ENCODE measurements at regions not wholly inside any gene's neighbourhood (a gene's known extent, or its start where the extent isn't known, plus 50 kb on each side); places are given as distances from the start of the nearest gene placed in this dataset.

DNA sequence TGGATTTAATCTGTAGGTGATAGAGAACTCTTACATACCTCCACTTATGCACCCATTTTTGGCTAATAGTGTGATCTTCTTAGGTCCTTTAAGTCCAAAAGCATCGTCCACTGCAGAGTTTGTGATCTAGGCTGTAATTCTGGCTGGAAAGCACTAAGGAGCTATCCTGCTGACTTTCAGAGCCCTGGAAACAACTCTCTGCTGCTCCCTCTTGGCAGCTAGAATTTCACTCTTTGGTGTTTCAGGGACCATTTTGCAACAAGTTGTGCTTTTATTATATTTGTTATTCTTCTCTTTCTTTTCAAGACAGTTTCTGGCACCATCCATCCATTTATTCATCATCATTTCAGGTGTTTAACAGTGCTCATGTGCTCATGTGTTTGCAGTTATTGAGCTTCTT lies 130.0 kb downstream of the RBM46 start:
- dilution Hi-C loops (cut with MboI; ENCODE audit: extremely low pct_ligation_motif_present, low sequenced_read_pairs) (no loop called here), intact Hi-C loops (cut with micrococcal nuclease) (no loop called here)
- Histone ChIP-seq H2AFZ (ENCODE audit: low read depth, low read length) (no peak overlapping the region), H3K27ac (ENCODE audit: insufficient read depth, low read depth, low read length) (no peak overlapping the region), H3K4me2 (ENCODE audit: insufficient read depth, low read length) (no peak overlapping the region), H3K9ac (replicated peaks; ENCODE audit: extremely low read depth, insufficient read depth, low read length) (no peak overlapping the region), H3K79me2 (ENCODE audit: control insufficient read depth, insufficient read depth, low read length) (no peaks in the 10 kb centered on the region), H3K9me3 (replicated peaks; ENCODE audit: control insufficient read depth, insufficient read depth, low read length) (no peaks in the 10 kb centered on the region), H4K20me1 (replicated peaks; ENCODE audit: control insufficient read depth, extremely low read depth, insufficient read depth, low read length) (no peaks in the 10 kb centered on the region), H3K36me3 (ENCODE audit: control insufficient read depth in 2 of 2, extremely low read depth in 1 of 2, insufficient read depth in 2 of 2, low read length in 2 of 2) (no peaks in the 10 kb centered on the region), H3K27me3 (ENCODE audit: control insufficient read depth in 2 of 2, insufficient read depth in 2 of 2, low read length in 2 of 2) (no peaks in the 10 kb centered on the region), H3K4me3 (replicated peaks in 1 of 3; ENCODE audit: insufficient read depth in 1 of 3, low read depth in 1 of 3, low read length in 3 of 3) (no peak overlapping the region), H3K9me1 (replicated peaks; ENCODE audit: control insufficient read depth, extremely low read depth, insufficient read depth, low read length) (no peaks in the 10 kb centered on the region), H3K4me1 (ENCODE audit: control insufficient read depth, extremely low read depth, insufficient read depth, low read length) (no peaks in the 10 kb centered on the region)
- DNase-seq (ENCODE audit: low read depth, low spot score) (no peak), FAIRE-seq (no peak)
- TF ChIP-seq, protein P1, sequence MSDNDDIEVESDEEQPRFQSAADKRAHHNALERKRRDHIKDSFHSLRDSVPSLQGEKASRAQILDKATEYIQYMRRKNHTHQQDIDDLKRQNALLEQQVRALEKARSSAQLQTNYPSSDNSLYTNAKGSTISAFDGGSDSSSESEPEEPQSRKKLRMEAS (IDR thresholded peaks at IDR 0.05; ENCODE audit: insufficient read depth, insufficient read length): no peak
- TF ChIP-seq MYC (IDR thresholded peaks at IDR 0.05; ENCODE audit: low read depth, low read length): no peak
- ChIA-PET POLR2A (no interaction called here), CTCF (interaction anchor here (1.4 kb wide), 1 partner anchor 104 kb away, joined by 5 read pairs; no protein-coding TSS in a partner anchor)
- no TSS peak for BruUV-seq (replicated peaks)

DNA sequence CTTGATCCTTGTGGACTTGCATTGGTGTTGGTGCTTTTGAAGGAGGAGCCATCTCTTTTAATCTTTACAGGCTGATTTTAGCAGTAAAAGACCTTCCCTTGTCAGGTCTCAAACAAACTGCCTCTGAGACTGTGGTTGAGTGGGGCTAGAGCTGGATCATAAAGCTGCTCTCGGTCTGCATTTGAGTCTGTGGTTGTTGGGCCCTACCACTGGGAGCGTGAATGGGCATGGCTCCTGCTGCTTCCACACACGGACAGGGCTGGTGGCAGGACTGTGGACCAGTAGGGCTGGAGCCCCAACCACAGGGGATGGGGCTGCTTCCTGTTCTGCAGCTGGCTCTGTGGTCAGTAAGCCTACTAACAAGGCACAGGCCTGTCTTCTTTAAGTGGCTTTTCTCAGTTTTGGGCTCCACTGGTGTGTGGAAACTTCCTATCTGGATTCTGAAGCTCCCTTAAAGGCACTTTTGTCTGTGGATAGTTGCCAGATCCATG lies 130.6 kb downstream of the RBM46 start:
- H3K4me2 ChIP-seq (ENCODE audit: insufficient read depth, low read length): no peak overlapping the region
- H3K4me1 ChIP-seq (ENCODE audit: control insufficient read depth, extremely low read depth, insufficient read depth, low read length): no peaks in the 10 kb centered on the region
- no peak overlapping the region for H3K9ac ChIP-seq (replicated peaks; ENCODE audit: extremely low read depth, insufficient read depth, low read length)
- TF ChIP-seq, protein P1 (IDR thresholded peaks at IDR 0.05; ENCODE audit: insufficient read depth, insufficient read length): no peak
- TF ChIP-seq GATA2 (IDR thresholded peaks at IDR 0.05; ENCODE audit: insufficient read depth, insufficient read length, low read depth, low read length): no peak
- no peak for TF ChIP-seq MYC (IDR thresholded peaks at IDR 0.05; ENCODE audit: low read depth, low read length)
- TF ChIP-seq, protein P2, sequence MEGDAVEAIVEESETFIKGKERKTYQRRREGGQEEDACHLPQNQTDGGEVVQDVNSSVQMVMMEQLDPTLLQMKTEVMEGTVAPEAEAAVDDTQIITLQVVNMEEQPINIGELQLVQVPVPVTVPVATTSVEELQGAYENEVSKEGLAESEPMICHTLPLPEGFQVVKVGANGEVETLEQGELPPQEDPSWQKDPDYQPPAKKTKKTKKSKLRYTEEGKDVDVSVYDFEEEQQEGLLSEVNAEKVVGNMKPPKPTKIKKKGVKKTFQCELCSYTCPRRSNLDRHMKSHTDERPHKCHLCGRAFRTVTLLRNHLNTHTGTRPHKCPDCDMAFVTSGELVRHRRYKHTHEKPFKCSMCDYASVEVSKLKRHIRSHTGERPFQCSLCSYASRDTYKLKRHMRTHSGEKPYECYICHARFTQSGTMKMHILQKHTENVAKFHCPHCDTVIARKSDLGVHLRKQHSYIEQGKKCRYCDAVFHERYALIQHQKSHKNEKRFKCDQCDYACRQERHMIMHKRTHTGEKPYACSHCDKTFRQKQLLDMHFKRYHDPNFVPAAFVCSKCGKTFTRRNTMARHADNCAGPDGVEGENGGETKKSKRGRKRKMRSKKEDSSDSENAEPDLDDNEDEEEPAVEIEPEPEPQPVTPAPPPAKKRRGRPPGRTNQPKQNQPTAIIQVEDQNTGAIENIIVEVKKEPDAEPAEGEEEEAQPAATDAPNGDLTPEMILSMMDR (IDR thresholded peaks at IDR 0.05; ENCODE audit: extremely low read depth in 1 of 2, insufficient read depth in 1 of 2, low read depth in 1 of 2, low read length in 2 of 2): no peak
- no peak for TF ChIP-seq POLR2A (IDR thresholded peaks at IDR 0.05; ENCODE audit: low read depth, low read length)
- TF ChIP-seq EZH2 (IDR thresholded peaks at IDR 0.05; ENCODE audit: borderline replicate concordance, low read depth, low read length, severe bottlenecking): no peak
- H3K27ac ChIP-seq (ENCODE audit: insufficient read depth, low read depth, low read length): no peak overlapping the region
- FAIRE-seq (no peak), DNase-seq (ENCODE audit: low read depth, low spot score) (no peak)
- H2AFZ ChIP-seq (ENCODE audit: low read depth, low read length): no peak overlapping the region
- dilution Hi-C loops (cut with MboI; ENCODE audit: extremely low pct_ligation_motif_present, low sequenced_read_pairs) (no loop called here), intact Hi-C loops (cut with micrococcal nuclease) (no loop called here)
- no peaks in the 10 kb centered on the region for H3K27me3 ChIP-seq (ENCODE audit: control insufficient read depth in 2 of 2, insufficient read depth in 2 of 2, low read length in 2 of 2)
- H3K9me3 ChIP-seq (replicated peaks; ENCODE audit: control insufficient read depth, insufficient read depth, low read length): no peaks in the 10 kb centered on the region
- H3K9me1 ChIP-seq (replicated peaks; ENCODE audit: control insufficient read depth, extremely low read depth, insufficient read depth, low read length): no peaks in the 10 kb centered on the region
- ChIA-PET CTCF (interaction anchor here (1.4 kb wide), 1 partner anchor 104 kb away, joined by 5 read pairs; no protein-coding TSS in a partner anchor), POLR2A (no interaction called here)
- H3K36me3 ChIP-seq (ENCODE audit: control insufficient read depth in 2 of 2, extremely low read depth in 1 of 2, insufficient read depth in 2 of 2, low read length in 2 of 2): no peaks in the 10 kb centered on the region
- no peak overlapping the region for H3K4me3 ChIP-seq (replicated peaks in 1 of 3; ENCODE audit: insufficient read depth in 1 of 3, low read depth in 1 of 3, low read length in 3 of 3)
- H3K79me2 ChIP-seq (ENCODE audit: control insufficient read depth, insufficient read depth, low read length): no peaks in the 10 kb centered on the region
- BruUV-seq (replicated peaks): no TSS peak
- no peaks in the 10 kb centered on the region for H4K20me1 ChIP-seq (replicated peaks; ENCODE audit: control insufficient read depth, extremely low read depth, insufficient read depth, low read length)
